ENCODE measurements at regions not wholly inside any gene's neighbourhood (a gene's known extent, or its start where the extent isn't known, plus 50 kb on each side); places are given as distances from the start of the nearest gene placed in this dataset.

DNA sequence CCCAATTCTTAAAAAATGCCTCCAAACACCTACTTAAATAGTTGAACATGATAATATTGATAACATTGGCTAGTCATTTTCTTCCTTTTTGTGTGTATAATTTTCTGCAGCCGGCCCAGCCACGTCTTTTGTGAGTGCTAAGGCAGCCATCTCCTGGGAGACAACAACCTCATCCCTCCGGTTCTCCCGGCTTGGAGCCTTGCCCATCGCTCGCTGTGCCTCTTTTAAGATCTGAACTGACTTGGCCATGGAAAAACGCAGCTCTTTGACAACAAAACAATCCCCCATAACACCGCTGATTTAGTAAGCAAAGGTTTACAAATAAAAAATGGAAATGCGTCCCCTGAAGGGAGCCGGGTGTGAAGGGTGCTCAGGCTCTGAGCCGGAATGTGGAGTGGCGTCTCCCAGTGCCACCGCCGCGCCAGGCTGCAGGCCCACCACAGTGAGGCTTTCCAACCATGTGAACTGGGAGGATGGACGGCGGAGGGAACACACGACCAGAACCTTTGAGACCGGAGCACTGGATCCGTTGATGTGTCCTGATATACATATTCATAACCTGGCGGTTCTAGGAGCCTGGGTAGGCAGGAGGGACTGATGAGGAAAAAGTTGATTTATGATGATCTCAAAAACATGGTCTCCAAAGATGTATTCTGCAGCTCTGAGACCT is 87.4 kb downstream of the SMIM21 start:
- no CpG with 5 or more reads among the region's 21 CpGs for WGBS (ENCODE audit: extremely low coverage, insufficient coverage, insufficient read length)
- H4K8ac ChIP-seq (ENCODE audit: low read depth, low read length), result no peak overlapping the region
- no peak overlapping the region for H2AFZ ChIP-seq (ENCODE audit: insufficient read depth, low read length, poor library complexity)

More for the DNA sequence above, 87.4 kb downstream of the SMIM21 start:
- Histone ChIP-seq H4K91ac (ENCODE audit: low read depth, low read length) (no peak overlapping the region), H4K12ac (ENCODE audit: low read depth, low read length) (no peak overlapping the region), H3K4me3 (ENCODE audit: low read depth, low read length) (no peak overlapping the region), H3K18ac (ENCODE audit: low read length) (no peak overlapping the region), H2AK5ac (ENCODE audit: low read length) (no peak overlapping the region), H3K36me3 (ENCODE audit: control insufficient read depth in 1 of 2, insufficient read depth in 2 of 2, low read length in 2 of 2) (no peaks in the 10 kb centered on the region), H2BK12ac (ENCODE audit: low read length) (no peak overlapping the region), H3K4me2 (ENCODE audit: low read length) (no peak overlapping the region), H3K27me3 (ENCODE audit: insufficient read depth, low read length) (no peaks in the 10 kb centered on the region), H3K4ac (ENCODE audit: low read depth, low read length) (no peak overlapping the region), H2BK5ac (ENCODE audit: low read depth, low read length, poor library complexity) (no peak overlapping the region), H3K23ac (ENCODE audit: low read length) (no peak overlapping the region), H3K79me1 (ENCODE audit: low read length) (no peaks in the 10 kb centered on the region), H3K79me2 (ENCODE audit: control insufficient read depth, insufficient read depth, low read length, poor library complexity) (no peaks in the 10 kb centered on the region), H3K4me1 (ENCODE audit: control insufficient read depth in 1 of 2, insufficient read depth in 2 of 2, low read length in 2 of 2) (peaks cover 0 to 2% of the 10 kb centered on the region in 2 experiments), H3K27ac (ENCODE audit: low read depth, low read length) (no peak overlapping the region), H3K9me3 (ENCODE audit: insufficient read depth, low read depth, low read length) (peaks cover 5% of the 10 kb centered on the region), H3K14ac (ENCODE audit: low read length) (no peak overlapping the region), H2BK120ac (ENCODE audit: insufficient read depth, low read length, poor library complexity) (no peak overlapping the region), H3K9ac (ENCODE audit: low read length) (no peak overlapping the region)
- DNase-seq, result no peak

Data from trophoblast cell (in vitro differentiated cells and primary cell).